Fibroblast of lung (primary cell): ENCODE measurements at regions not wholly inside any gene's neighbourhood (a gene's known extent, or its start where the extent isn't known, plus 50 kb on each side); places are given as distances from the start of the nearest gene placed in this dataset.

Source experiments
- DNase-seq, 2 donors: peaks; one replicate each; pipeline versions ENCODE4 v3.0.0 to v3.0.0-alpha.2; 2010; ENCODE audit warnings: low read depth in 2 of 2
- H2AFZ ChIP-seq: 2 replicates; pipeline ENCODE4 v1.5.1; 2012; ENCODE audit warnings: low read length, control low read depth, inconsistent platforms
- H3K27ac ChIP-seq: 2 replicates; pipeline ENCODE4 v1.5.1; 2011; ENCODE audit warnings: low read length, control low read depth; ENCODE audit not compliant: insufficient read depth
- H3K27me3 ChIP-seq: 2 replicates; pipeline ENCODE4 v1.5.1; 2011; ENCODE audit warnings: mild to moderate bottlenecking, low read length; ENCODE audit not compliant: control insufficient read depth, insufficient read depth
- H3K36me3 ChIP-seq: 2 replicates; pipeline ENCODE4 v1.5.1; 2011; ENCODE audit warnings: low read length; ENCODE audit not compliant: control insufficient read depth, insufficient read depth
- H3K4me1 ChIP-seq: 2 replicates; pipeline ENCODE4 v1.5.1; 2011; ENCODE audit warnings: low read length; ENCODE audit not compliant: control insufficient read depth, insufficient read depth; ENCODE audit errors: extremely low read depth
- H3K4me2 ChIP-seq: 2 replicates; pipeline ENCODE4 v1.5.1; 2011; ENCODE audit warnings: low read length, control low read depth; ENCODE audit not compliant: insufficient read depth; ENCODE audit errors: extremely low read depth
- H3K4me3 ChIP-seq, 4 experiments: fragments of 200-600 bp in 1 of 4; sonication (generic) in 1 of 4; replicated peaks in 1 of 4; 2 replicates each; pipeline ENCODE4 v1.5.1; 2011 to 2016; ENCODE audit warnings: low read length in 4 of 4, low read depth in 3 of 4, mild to moderate bottlenecking in 3 of 4, control low read depth in 2 of 4, inconsistent platforms in 1 of 4, mixed read lengths in 1 of 4; ENCODE audit not compliant: insufficient read depth in 1 of 4; ENCODE audit errors: control extremely low read depth in 1 of 4
- H3K79me2 ChIP-seq: 2 replicates; pipeline ENCODE4 v1.5.1; 2012; ENCODE audit warnings: mild to moderate bottlenecking, low read length, inconsistent platforms; ENCODE audit not compliant: control insufficient read depth, insufficient read depth
- H3K9ac ChIP-seq: 2 replicates; pipeline ENCODE4 v1.5.1; 2011; ENCODE audit warnings: mild to moderate bottlenecking, low read length, control low read depth; ENCODE audit not compliant: insufficient read depth
- H3K9me3 ChIP-seq: 2 replicates; pipeline ENCODE4 v1.5.1; 2012; ENCODE audit warnings: low read depth, low read length; ENCODE audit not compliant: control insufficient read depth, insufficient read depth
- H4K20me1 ChIP-seq: 2 replicates; pipeline ENCODE4 v1.5.1; 2011; ENCODE audit warnings: low read length; ENCODE audit not compliant: control insufficient read depth, insufficient read depth; ENCODE audit errors: extremely low read depth
- EZH2 ChIP-seq: IDR thresholded peaks from 2 replicates; pipeline ENCODE4 v1.5.1; 2012; ENCODE audit warnings: low read length, control low read depth, mild to moderate bottlenecking; ENCODE audit errors: missing control alignments
- TF ChIP-seq, protein P1 (sequence below), 2 donors: IDR thresholded peaks in 1 of 2; conservative IDR thresholded peaks in 1 of 2; 1 replicate in 1 of 2; 2 replicates in 1 of 2; pipeline ENCODE4 v1.5.1; 2011 to 2012; ENCODE audit warnings: low read length in 2 of 2, control low read depth in 1 of 2, inconsistent platforms in 1 of 2, low read depth in 1 of 2, mild to moderate bottlenecking in 1 of 2

DNA sequence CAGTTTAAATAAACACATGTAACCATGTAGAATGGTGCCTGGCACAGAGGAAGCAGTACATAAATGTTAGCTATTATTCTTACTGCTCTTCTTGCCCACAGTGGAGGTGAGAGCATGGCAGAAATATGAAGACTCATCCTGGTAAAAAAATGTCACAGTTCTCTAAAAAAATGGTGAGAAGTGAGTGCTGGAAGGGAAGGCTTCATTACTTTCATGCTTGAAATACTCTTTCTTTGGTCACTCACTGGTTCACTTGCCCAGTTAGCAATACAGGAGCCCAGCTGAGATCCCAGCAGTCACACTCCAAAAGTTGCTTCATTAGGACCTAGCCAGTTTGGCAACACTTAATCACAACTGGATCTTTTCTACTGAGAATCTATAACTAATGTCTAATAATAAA, 1017.2 kb downstream of the TUSC7 start:
- no peak overlapping the region for H3K4me2 ChIP-seq
- no peak overlapping the region for H3K9ac ChIP-seq
- H3K27ac ChIP-seq: no peak overlapping the region
- no peaks in the 10 kb centered on the region for H3K9me3 ChIP-seq
- H3K27me3 ChIP-seq: no peaks in the 10 kb centered on the region
- H3K79me2 ChIP-seq: no peaks in the 10 kb centered on the region
- DNase-seq: peak in 1 of 2 donors; percentile 13
- H3K4me3 ChIP-seq: no peak overlapping the region
- H4K20me1 ChIP-seq: no peaks in the 10 kb centered on the region
- no peaks in the 10 kb centered on the region for H3K36me3 ChIP-seq
- TF ChIP-seq EZH2: no peak
- TF ChIP-seq, protein P1, sequence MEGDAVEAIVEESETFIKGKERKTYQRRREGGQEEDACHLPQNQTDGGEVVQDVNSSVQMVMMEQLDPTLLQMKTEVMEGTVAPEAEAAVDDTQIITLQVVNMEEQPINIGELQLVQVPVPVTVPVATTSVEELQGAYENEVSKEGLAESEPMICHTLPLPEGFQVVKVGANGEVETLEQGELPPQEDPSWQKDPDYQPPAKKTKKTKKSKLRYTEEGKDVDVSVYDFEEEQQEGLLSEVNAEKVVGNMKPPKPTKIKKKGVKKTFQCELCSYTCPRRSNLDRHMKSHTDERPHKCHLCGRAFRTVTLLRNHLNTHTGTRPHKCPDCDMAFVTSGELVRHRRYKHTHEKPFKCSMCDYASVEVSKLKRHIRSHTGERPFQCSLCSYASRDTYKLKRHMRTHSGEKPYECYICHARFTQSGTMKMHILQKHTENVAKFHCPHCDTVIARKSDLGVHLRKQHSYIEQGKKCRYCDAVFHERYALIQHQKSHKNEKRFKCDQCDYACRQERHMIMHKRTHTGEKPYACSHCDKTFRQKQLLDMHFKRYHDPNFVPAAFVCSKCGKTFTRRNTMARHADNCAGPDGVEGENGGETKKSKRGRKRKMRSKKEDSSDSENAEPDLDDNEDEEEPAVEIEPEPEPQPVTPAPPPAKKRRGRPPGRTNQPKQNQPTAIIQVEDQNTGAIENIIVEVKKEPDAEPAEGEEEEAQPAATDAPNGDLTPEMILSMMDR (conservative IDR thresholded peaks at IDR 0.05 in 1 of 2, IDR thresholded peaks at IDR 0.05 in 1 of 2; ENCODE audit: low read depth in 1 of 2, low read length in 2 of 2): no peak
- no peak overlapping the region for H2AFZ ChIP-seq
- H3K4me1 ChIP-seq: no peaks in the 10 kb centered on the region

DNA sequence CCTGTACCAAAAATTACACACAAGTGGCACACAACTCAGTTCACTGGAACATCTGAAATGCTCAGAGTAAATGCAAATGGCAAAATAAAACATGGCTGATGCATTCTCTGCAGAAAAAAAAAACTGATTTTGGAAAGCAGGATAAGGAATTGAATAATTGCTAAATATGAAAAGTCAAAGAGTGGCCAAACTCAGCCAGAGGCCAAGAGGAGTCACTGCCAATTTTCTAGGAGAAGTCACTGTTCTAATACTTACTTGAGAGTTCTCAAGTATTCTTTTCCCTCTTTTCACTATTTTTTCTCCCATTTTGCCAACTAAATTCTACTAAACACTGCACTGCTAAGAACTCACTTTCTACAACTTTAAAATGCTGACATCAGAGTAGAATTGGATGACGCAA, 1018.6 kb downstream of the TUSC7 start:
- Histone ChIP-seq H3K79me2 (no peaks in the 10 kb centered on the region), H4K20me1 (no peaks in the 10 kb centered on the region), H3K36me3 (no peaks in the 10 kb centered on the region), H3K4me3 (no peak overlapping the region), H3K27me3 (no peaks in the 10 kb centered on the region), H3K4me1 (no peaks in the 10 kb centered on the region), H3K27ac (no peak overlapping the region), H3K4me2 (no peak overlapping the region), H2AFZ (no peak overlapping the region), H3K9me3 (no peaks in the 10 kb centered on the region), H3K9ac (no peak overlapping the region)
- TF ChIP-seq, protein P1 (conservative IDR thresholded peaks at IDR 0.05 in 1 of 2, IDR thresholded peaks at IDR 0.05 in 1 of 2; ENCODE audit: low read depth in 1 of 2, low read length in 2 of 2): no peak
- TF ChIP-seq EZH2: no peak
- DNase-seq: peak in 1 of 2 donors; percentile 4

DNA sequence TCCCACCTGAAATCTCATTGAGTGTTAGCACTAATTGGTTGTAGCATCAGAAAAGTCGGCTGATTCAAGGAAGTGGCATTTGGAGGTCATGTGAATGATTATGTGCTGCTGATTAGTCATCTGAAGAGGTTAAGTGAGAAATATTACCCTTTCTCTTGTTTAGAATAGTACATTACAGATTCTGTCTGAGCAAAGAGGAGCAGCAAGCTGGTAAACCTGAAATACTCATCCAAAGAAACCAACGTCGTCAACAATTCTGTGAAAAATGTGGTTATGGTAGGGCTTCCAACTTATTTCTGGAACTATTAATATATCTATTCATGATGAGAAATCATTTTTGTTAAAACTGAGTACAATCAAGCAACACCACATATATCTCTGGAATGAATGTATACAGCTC, 1024.9 kb downstream of the TUSC7 start:
- TF ChIP-seq, protein P1 (conservative IDR thresholded peaks at IDR 0.05 in 1 of 2, IDR thresholded peaks at IDR 0.05 in 1 of 2; ENCODE audit: low read depth in 1 of 2, low read length in 2 of 2): no peak
- TF ChIP-seq EZH2: no peak
- no peak overlapping the region for H3K9ac ChIP-seq
- no peaks in the 10 kb centered on the region for H3K27me3 ChIP-seq
- no peaks in the 10 kb centered on the region for H3K36me3 ChIP-seq
- no peaks in the 10 kb centered on the region for H4K20me1 ChIP-seq
- peak overlapping the region; percentile 58 for H3K4me2 ChIP-seq
- H3K4me1 ChIP-seq: peaks cover 2% of the 10 kb centered on the region
- H3K9me3 ChIP-seq: no peaks in the 10 kb centered on the region
- peak; percentile 39 to 86 for DNase-seq
- H3K79me2 ChIP-seq: no peaks in the 10 kb centered on the region
- H3K4me3 ChIP-seq: no peak overlapping the region
- peak overlapping the region; percentile 6 for H3K27ac ChIP-seq
- no peak overlapping the region for H2AFZ ChIP-seq
